Stimulated activated CD4-positive, alpha-beta T cell treated with anti-CD3 and anti-CD28 coated beads, Interleukin-15, amount 100 ng/mL, for 1 hour (primary cell): ENCODE measurements at regions not wholly inside any gene's neighbourhood (a gene's known extent, or its start where the extent isn't known, plus 50 kb on each side); places are given as distances from the start of the nearest gene placed in this dataset.

Experiments used
- DNase-seq, 2 donors: peaks; one replicate each; pipeline ENCODE4 v3.0.0-alpha.2; 2020; ENCODE audit warnings: low read depth in 1 of 2, low spot score in 1 of 2

GRCh38 chr2:147095376-147095775, 749.5 kb upstream of the ACVR2A start:
- DNase-seq: no peak

GRCh38 chr2:147094077-147094476, 750.8 kb upstream of the ACVR2A start:
- DNase-seq: no peak

- DNase-seq: no peak
These were observed 752.6 kb upstream of the ACVR2A start for GRCh38 chr2:147092266-147092665.

GRCh38 chr2:147091448-147091847, 753.4 kb upstream of the ACVR2A start:
- no peak for DNase-seq

GRCh38 chr2:147088871-147089270, 756.0 kb upstream of the ACVR2A start:
- DNase-seq: no peak

- DNase-seq: no peak
These were observed 758.1 kb upstream of the ACVR2A start for GRCh38 chr2:147086715-147087114.

GRCh38 chr2:147083664-147084063, 761.2 kb upstream of the ACVR2A start:
- DNase-seq: no peak

- DNase-seq: no peak
These were observed 761.8 kb upstream of the ACVR2A start for GRCh38 chr2:147082850-147083522.

- DNase-seq: no peak
These were observed 763.0 kb upstream of the ACVR2A start for GRCh38 chr2:147081831-147082230.

GRCh38 chr2:147076634-147077033, 768.2 kb upstream of the ACVR2A start:
- no peak for DNase-seq

GRCh38 chr2:147068071-147068470, 776.8 kb upstream of the ACVR2A start:
- no peak for DNase-seq

GRCh38 chr2:147067136-147067535, 777.7 kb upstream of the ACVR2A start:
- no peak for DNase-seq

- no peak for DNase-seq
These were observed 782.8 kb upstream of the ACVR2A start for GRCh38 chr2:147062073-147062472.

- DNase-seq: no peak
These were observed 783.6 kb upstream of the ACVR2A start for GRCh38 chr2:147061269-147061668.

GRCh38 chr2:147057892-147058490, 786.8 kb upstream of the ACVR2A start:
- DNase-seq: no peak

- DNase-seq: no peak
These were observed 793.0 kb upstream of the ACVR2A start for GRCh38 chr2:147051814-147052213.

GRCh38 chr2:147051248-147051647, 793.6 kb upstream of the ACVR2A start:
- DNase-seq: no peak

GRCh38 chr2:147049957-147050356, 794.9 kb upstream of the ACVR2A start:
- DNase-seq: no peak

- DNase-seq: no peak
These were observed 798.4 kb upstream of the ACVR2A start for GRCh38 chr2:147046473-147046872.

- DNase-seq: peak in 1 of 2 donors; percentile 8
These were observed 799.7 kb upstream of the ACVR2A start for GRCh38 chr2:147045113-147045512.

- no peak for DNase-seq
These were observed 803.7 kb upstream of the ACVR2A start for GRCh38 chr2:147041121-147041494.

- DNase-seq: no peak
These were observed 804.3 kb upstream of the ACVR2A start for GRCh38 chr2:147040298-147041120.
